ENCODE measurements at regions not wholly inside any gene's neighbourhood (a gene's known extent, or its start where the extent isn't known, plus 50 kb on each side); places are given as distances from the start of the nearest gene placed in this dataset.
A peak's percentile ranks its signal among the peaks of the same experiment; 100 is the strongest.

DNA sequence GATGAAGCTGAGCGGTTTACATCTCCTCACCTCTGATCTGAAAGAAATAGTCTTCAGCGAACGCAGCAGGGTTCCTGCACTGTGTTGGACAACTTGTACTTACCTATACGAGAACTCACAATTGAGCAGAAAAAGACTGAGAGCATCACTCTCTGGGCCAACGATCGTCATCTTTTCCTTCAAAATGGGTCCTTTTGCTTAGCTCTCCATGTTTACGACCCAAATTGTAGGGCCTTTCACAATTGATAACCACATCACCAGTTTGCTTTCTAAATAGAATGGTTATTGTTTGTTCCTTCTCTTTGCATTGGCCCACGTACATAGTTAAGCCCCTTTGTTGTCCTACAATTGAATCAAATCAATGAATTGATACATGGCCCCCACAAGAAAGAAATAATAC, 110.0 kb upstream of the DMRT1 start:
- no peaks in the 10 kb centered on the region for H3K27me3 ChIP-seq
- no peaks in the 10 kb centered on the region for H3K4me1 ChIP-seq (ENCODE audit: low read depth)
- TF ChIP-seq, protein P1, sequence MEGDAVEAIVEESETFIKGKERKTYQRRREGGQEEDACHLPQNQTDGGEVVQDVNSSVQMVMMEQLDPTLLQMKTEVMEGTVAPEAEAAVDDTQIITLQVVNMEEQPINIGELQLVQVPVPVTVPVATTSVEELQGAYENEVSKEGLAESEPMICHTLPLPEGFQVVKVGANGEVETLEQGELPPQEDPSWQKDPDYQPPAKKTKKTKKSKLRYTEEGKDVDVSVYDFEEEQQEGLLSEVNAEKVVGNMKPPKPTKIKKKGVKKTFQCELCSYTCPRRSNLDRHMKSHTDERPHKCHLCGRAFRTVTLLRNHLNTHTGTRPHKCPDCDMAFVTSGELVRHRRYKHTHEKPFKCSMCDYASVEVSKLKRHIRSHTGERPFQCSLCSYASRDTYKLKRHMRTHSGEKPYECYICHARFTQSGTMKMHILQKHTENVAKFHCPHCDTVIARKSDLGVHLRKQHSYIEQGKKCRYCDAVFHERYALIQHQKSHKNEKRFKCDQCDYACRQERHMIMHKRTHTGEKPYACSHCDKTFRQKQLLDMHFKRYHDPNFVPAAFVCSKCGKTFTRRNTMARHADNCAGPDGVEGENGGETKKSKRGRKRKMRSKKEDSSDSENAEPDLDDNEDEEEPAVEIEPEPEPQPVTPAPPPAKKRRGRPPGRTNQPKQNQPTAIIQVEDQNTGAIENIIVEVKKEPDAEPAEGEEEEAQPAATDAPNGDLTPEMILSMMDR (IDR thresholded peaks at IDR 0.05; ENCODE audit: low read depth, low read length), result no peak

DNA sequence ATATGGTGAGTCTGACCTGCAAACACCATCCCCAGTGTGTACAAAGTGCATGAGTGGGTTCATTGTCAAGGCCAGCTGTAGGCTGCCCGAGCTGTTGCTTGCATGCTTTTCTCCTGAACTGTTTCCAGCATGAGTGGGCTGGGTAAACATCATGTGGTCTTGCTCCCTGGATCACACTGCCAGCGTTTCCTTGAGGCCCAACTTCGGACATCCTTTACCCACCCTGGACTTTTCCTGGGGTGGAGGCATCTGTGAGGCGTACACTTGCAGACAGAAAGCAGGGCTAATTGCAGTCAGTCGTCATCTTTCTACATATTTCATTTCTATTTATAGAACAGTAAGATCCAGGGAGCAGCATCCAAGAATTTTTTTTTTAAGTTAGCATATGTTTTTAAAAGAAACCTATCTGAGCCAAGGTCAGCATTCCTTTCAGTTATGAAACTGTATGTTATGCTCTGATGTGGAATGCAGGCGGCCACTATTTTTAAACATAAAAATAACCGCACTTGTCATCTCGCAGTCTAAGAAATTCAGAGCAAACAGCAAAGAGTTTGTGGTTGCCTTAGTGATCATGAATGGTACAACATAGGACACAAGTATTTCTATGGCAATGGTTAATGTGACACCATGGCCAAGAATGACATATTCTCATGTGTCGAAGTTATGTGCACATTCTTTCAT, 106.5 kb upstream of the DMRT1 start:
- Histone ChIP-seq H3K27me3 (no peaks in the 10 kb centered on the region), H3K4me3 (no peak overlapping the region), H3K27ac (peak overlapping the region; percentile 21), H3K9me3 (ENCODE audit: low read depth) (no peaks in the 10 kb centered on the region), H3K4me1 (ENCODE audit: low read depth) (peaks cover 10% of the 10 kb centered on the region), H3K36me3 (peaks cover 40% of the 10 kb centered on the region)
- TF ChIP-seq, protein P1 (IDR thresholded peaks at IDR 0.05; ENCODE audit: low read depth, low read length), result no peak
- peak in 1 of 2 donors; percentile 96 for DNase-seq (ENCODE audit: low read depth in 1 of 2, low spot score in 1 of 2)

More for the DNA sequence above, 110.0 kb upstream of the DMRT1 start:
- no peak overlapping the region for H3K4me3 ChIP-seq
- H3K36me3 ChIP-seq, result peaks cover 30% of the 10 kb centered on the region
- no peaks in the 10 kb centered on the region for H3K9me3 ChIP-seq (ENCODE audit: low read depth)
- no peak for DNase-seq (ENCODE audit: low read depth in 1 of 2, low spot score in 1 of 2)
- H3K27ac ChIP-seq, result no peak overlapping the region

DNA sequence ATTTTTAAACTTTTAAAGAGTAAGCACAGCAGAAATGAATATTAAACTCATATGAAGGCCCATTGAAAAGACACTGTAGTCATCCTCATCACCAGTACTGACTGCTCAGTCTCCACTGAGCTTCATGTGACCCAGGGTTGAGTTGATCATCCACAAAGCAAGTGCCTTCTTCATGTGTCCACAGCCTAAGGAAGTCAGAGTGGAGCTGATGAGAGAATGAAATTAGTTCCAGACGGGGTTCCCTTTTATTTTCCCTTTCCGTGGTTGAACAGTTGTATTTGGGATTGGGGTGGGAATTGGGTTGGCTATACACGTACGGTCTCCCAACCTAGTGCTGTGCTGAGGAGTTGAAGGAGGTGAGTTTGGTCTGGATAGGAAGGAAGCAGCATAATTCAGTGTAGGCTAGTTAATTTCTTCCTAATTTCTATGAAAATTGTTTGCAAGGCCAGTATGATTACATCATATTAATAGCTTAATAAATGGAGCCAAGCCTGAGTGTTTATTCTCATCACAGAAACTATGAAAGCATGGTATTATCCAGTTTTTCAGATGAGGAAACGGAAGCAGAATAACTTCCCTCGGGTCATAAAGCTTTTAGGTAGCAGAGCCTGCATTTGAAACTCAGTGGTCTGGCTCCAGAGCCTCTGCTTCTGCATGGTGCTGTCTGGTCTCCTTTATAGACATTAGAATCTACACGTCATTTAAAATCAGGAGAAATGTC, 103.9 kb upstream of the DMRT1 start:
- TF ChIP-seq, protein P1 (IDR thresholded peaks at IDR 0.05; ENCODE audit: low read depth, low read length), result no peak
- Histone ChIP-seq H3K4me3 (no peak overlapping the region), H3K9me3 (ENCODE audit: low read depth) (no peaks in the 10 kb centered on the region), H3K4me1 (ENCODE audit: low read depth) (peaks cover 10% of the 10 kb centered on the region), H3K27me3 (no peaks in the 10 kb centered on the region), H3K27ac (peak overlapping the region; percentile 70), H3K36me3 (peaks cover 34% of the 10 kb centered on the region)
- DNase-seq (ENCODE audit: low read depth in 1 of 2, low spot score in 1 of 2), result no peak

DNA sequence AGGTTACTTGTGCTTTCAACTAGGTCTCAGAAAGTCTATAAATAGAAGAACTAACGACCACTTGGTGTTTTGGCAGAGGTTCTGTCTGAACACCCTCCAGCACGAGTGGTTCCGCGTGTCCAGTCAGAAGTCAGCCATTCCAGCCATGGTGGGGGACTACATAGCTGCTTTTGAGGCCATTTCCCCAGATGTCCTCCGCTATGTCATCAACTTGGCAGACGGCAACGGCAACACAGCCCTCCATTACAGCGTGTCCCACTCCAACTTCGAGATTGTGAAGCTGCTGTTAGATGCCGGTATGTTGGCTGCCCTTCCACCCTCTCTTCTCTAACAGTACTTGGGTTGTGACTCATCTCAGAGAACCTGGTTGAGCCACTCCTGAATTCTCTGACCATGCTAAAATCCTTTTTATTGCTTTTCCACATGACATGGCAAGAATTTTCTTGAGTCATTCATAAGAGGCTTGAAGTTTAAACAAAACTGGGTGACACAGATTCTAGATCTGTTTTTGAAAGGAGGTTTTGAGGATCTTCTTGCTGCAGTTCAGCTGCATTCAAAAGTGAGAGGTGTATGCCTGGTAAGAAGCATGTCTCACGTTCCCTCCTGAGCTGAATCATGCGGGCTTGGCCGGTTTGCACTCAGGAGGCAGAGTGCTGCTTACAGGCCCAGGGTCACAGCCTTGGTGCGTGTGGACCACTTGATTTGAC, 103.1 kb upstream of the DMRT1 start:
- Histone ChIP-seq H3K36me3 (peaks cover 40% of the 10 kb centered on the region), H3K27me3 (no peaks in the 10 kb centered on the region), H3K4me1 (ENCODE audit: low read depth) (peaks cover 10% of the 10 kb centered on the region), H3K4me3 (no peak overlapping the region), H3K27ac (peak overlapping the region; percentile 70), H3K9me3 (ENCODE audit: low read depth) (no peaks in the 10 kb centered on the region)
- DNase-seq (ENCODE audit: low read depth in 1 of 2, low spot score in 1 of 2), result peak; percentile 19 to 77
- TF ChIP-seq, protein P1 (IDR thresholded peaks at IDR 0.05; ENCODE audit: low read depth, low read length), result no peak

DNA sequence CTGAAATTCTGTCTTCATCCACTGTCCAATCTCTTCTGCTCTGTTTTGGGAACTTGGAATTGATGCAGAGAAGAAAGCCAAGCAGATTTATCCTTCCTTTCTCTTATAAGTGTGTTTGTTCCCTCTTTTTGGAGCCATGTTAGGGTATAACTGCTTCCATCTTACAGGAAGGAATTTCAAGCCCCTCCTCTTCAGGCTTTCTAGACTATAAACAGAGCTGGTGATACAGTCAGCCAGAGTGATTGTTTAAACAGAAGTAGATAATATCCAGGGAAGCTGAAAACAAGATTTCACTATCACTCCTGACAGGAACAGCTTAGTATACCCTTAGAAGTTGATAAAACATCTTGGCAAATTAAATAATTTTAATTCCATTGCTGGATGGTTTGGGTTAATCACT, 102.1 kb upstream of the DMRT1 start:
- Histone ChIP-seq H3K9me3 (ENCODE audit: low read depth) (no peaks in the 10 kb centered on the region), H3K4me3 (no peak overlapping the region), H3K27me3 (no peaks in the 10 kb centered on the region), H3K36me3 (peaks cover 44% of the 10 kb centered on the region), H3K27ac (no peak overlapping the region), H3K4me1 (ENCODE audit: low read depth) (peaks cover 10% of the 10 kb centered on the region)
- no peak for DNase-seq (ENCODE audit: low read depth in 1 of 2, low spot score in 1 of 2)
- TF ChIP-seq, protein P1 (IDR thresholded peaks at IDR 0.05; ENCODE audit: low read depth, low read length), result no peak
